B cell (primary cell): ENCODE measurements at regions not wholly inside any gene's neighbourhood (a gene's known extent, or its start where the extent isn't known, plus 50 kb on each side); places are given as distances from the start of the nearest gene placed in this dataset.

Experiments
- CTCF ChIP-seq: fragments of 200-600 bp; IDR thresholded peaks from one replicate; pipeline ENCODE4 v1.8.0; 2022; ENCODE audit warnings: antibody characterized with exemption, mild to moderate bottlenecking
- EZH2 ChIP-seq: IDR thresholded peaks from 2 replicates; pipeline ENCODE4 v1.6.1; 2012; ENCODE audit warnings: borderline replicate concordance, low read depth, mild to moderate bottlenecking, moderate library complexity, low read length; ENCODE audit not compliant: insufficient read depth, poor library complexity, severe bottlenecking

GRCh38 chr13:99037756-99038155 is 59.9 kb upstream of the DOCK9 start:
- TF ChIP-seq CTCF: no peak
- TF ChIP-seq EZH2: no peak
